GM12878 (cell line): ENCODE measurements at regions not wholly inside any gene's neighbourhood (a gene's known extent, or its start where the extent isn't known, plus 50 kb on each side); places are given as distances from the start of the nearest gene placed in this dataset.

Source experiments
- ATAC-seq: fragments of 200-7000 bp; cut with Tn5 transposase; 3 replicates; pipeline ENCODE4 v1.9.1; 2020; ENCODE audit warnings: mild to moderate bottlenecking, moderate library complexity
- BruUV-seq: library from RNA; stranded (reverse); fragments of 400-500 nt; replicated peaks from 2 replicates; lab custom pipeline; 2021; lab: Mats Ljungman, UMichigan
- CTCF ChIA-PET: fragments of 300-600 bp; sonication (Branson Sonifier 250); formaldehyde crosslinking; extraction: SDS; loops from one replicate; lab custom pipeline; 2021; ENCODE audit warnings: inconsistent platforms; lab: Yijun Ruan, JAX
- POLR2A ChIA-PET: fragments of 350-600 bp; formaldehyde crosslinking; extraction: SDS; loops from one replicate; lab custom pipeline; 2021; ENCODE audit warnings: inconsistent platforms; lab: Charles Lee
- RAD21 ChIA-PET: fragments of 300-600 bp; sonication (Branson Sonifier 250); formaldehyde crosslinking; loops from one replicate; lab custom pipeline; 2023; ENCODE audit warnings: antibody characterized with exemption; ENCODE audit not compliant: unreplicated experiment; lab: Charles Lee
- SMC1A ChIA-PET: fragments of 300-600 bp; sonication (Branson Sonifier 250); formaldehyde crosslinking; loops from one replicate; lab custom pipeline; 2023; ENCODE audit not compliant: unreplicated experiment, uncharacterized antibody; lab: Charles Lee
- DNase-seq: peaks from one replicate; pipeline ENCODE4 v3.0.0-alpha.2; 2011; ENCODE audit warnings: low read depth, low spot score
- FAIRE-seq: peaks from 3 replicates; lab custom pipeline; 2011; peaks lifted over from hg19 to GRCh38; lab: Jason Lieb, UNC
- H2AFZ ChIP-seq: 2 replicates; pipeline ENCODE4 v1.6.0; 2011; ENCODE audit warnings: low read depth, low read length, control low read depth; ENCODE audit not compliant: control insufficient read depth
- H3K27ac ChIP-seq: 2 replicates; pipeline ENCODE4 v1.5.1; 2011; ENCODE audit warnings: control low read depth; ENCODE audit not compliant: control insufficient read depth, insufficient read depth
- H3K27me3 ChIP-seq, 2 experiments: replicated peaks in 1 of 2; 2 replicates each; pipeline versions ENCODE4 v1.6.0 to v1.6.1; 2011; ENCODE audit warnings: low read length in 1 of 2; ENCODE audit not compliant: control insufficient read depth in 2 of 2, insufficient read depth in 2 of 2
- H3K36me3 ChIP-seq, 2 experiments: 2 replicates each; pipeline ENCODE4 v1.5.1; 2011; ENCODE audit warnings: low read length in 1 of 2; ENCODE audit not compliant: control insufficient read depth in 2 of 2, insufficient read depth in 2 of 2
- H3K4me1 ChIP-seq: 2 replicates; pipeline ENCODE4 v1.6.1; 2011; ENCODE audit warnings: mild to moderate bottlenecking, low read length, moderate library complexity, mixed read lengths; ENCODE audit not compliant: control insufficient read depth, insufficient read depth
- H3K4me2 ChIP-seq: 2 replicates; pipeline ENCODE4 v1.6.0; 2011; ENCODE audit warnings: control low read depth; ENCODE audit not compliant: control insufficient read depth, insufficient read depth
- H3K4me3 ChIP-seq: fragments of 200-600 bp; sonication (generic); 2 replicates; pipeline ENCODE4 v1.5.1; 2016
- H3K79me2 ChIP-seq: 2 replicates; pipeline ENCODE4 v1.6.0; 2011; ENCODE audit warnings: low read length; ENCODE audit not compliant: control insufficient read depth, insufficient read depth
- H3K9ac ChIP-seq: 2 replicates; pipeline ENCODE4 v1.8.0; 2011; ENCODE audit warnings: low read length, control low read depth, mixed read lengths; ENCODE audit not compliant: control insufficient read depth, insufficient read depth
- H3K9me3 ChIP-seq: replicated peaks from 3 replicates; pipeline ENCODE4 v1.5.1; 2011; ENCODE audit warnings: mild to moderate bottlenecking, low read length; ENCODE audit not compliant: control insufficient read depth, insufficient read depth
- H4K20me1 ChIP-seq: 2 replicates; pipeline ENCODE4 v1.6.0; 2011; ENCODE audit not compliant: control insufficient read depth, insufficient read depth
- CHD2 ChIP-seq: IDR thresholded peaks from 2 replicates; pipeline ENCODE4 v1.6.1; 2011; ENCODE audit warnings: low read depth, low read length, improper control_type of control experiment, borderline replicate concordance
- FOS ChIP-seq: IDR thresholded peaks from 3 replicates; pipeline ENCODE4 v1.6.1; 2011; ENCODE audit warnings: borderline replicate concordance; ENCODE audit not compliant: insufficient read length; ENCODE audit errors: extremely low read depth
- PAX5 ChIP-seq: IDR thresholded peaks from 2 replicates; pipeline ENCODE4 v1.6.1; 2011; ENCODE audit warnings: low read depth, low read length, borderline replicate concordance
- SUPT20H ChIP-seq: IDR thresholded peaks from 2 replicates; pipeline ENCODE4 v1.6.1; 2011; ENCODE audit warnings: low read depth, mild to moderate bottlenecking, low read length, moderate library complexity, borderline replicate concordance; ENCODE audit not compliant: control insufficient read depth
- SUZ12 ChIP-seq: fragments of 200-600 bp; sonication (generic); IDR thresholded peaks from one replicate; pipeline ENCODE4 v1.6.1; 2018; ENCODE audit warnings: antibody characterized with exemption, mild to moderate bottlenecking; ENCODE audit not compliant: unreplicated experiment
- ZNF274 ChIP-seq: IDR thresholded peaks from one replicate; pipeline ENCODE4 v1.8.0; 2011; ENCODE audit not compliant: insufficient read length, insufficient read depth
- ZNF622 ChIP-seq: fragments of 450-650 bp; IDR thresholded peaks from 2 replicates; pipeline ENCODE4 v1.6.1; 2017; ENCODE audit warnings: mild to moderate bottlenecking, inconsistent platforms
- in situ Hi-C: fragments of 300-500 bp; cut with MboI; formaldehyde crosslinking; loops from 9 replicates; pipeline ENCODE4 v1.14.3; 2018; ENCODE audit warnings: mixed read lengths
- intact Hi-C: fragments of 100-400 bp; cut with micrococcal nuclease; formaldehyde crosslinking; loops from one replicate; pipeline ENCODE4 v1.14.2; 2022; ENCODE audit not compliant: unreplicated experiment
- TF ChIP-seq, protein P1 (sequence below): fragments of 450-650 bp; IDR thresholded peaks from 2 replicates; pipeline ENCODE4 v1.6.1; 2016; ENCODE audit warnings: mild to moderate bottlenecking

DNA sequence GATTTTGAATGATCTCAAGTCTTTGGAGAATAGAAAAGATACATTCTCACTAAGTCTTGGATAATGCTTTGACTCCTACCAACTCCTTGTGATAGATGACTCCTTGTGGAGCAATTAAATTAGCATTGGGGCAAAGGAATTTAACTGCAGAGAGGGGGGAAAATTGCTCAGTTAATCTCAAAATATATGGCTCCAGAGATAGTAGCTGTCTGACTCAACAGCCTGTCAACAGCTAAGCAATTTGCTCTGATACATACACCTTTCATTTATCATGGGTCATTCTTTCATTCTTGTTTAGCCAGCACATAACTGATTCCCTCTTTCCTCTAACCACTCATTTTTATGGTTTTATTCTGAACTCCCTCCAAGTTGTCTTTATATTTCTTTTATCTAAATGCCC, 225.6 kb upstream of the OBI1 start:
- in situ Hi-C loops: no loop called here
- BruUV-seq: no TSS peak
- no peaks in the 10 kb centered on the region for H3K9me3 ChIP-seq
- ChIA-PET RAD21 (interaction anchor here (0.7 to 1.4 kb wide), 2 partner anchors 173 to 745 kb away, joined by 3 read pairs; no protein-coding TSS in a partner anchor), POLR2A (no interaction called here), SMC1A (interaction anchor here (1.3 kb wide), 1 partner anchor 167 kb away, joined by 3 read pairs; no protein-coding TSS in a partner anchor), CTCF (interaction anchor here (1.0 to 1.4 kb wide), 2 partner anchors 16 to 18 kb away, joined by 3 read pairs; no protein-coding TSS in a partner anchor)
- no peak overlapping the region for H3K4me3 ChIP-seq
- no peak for FAIRE-seq
- no peak overlapping the region for H2AFZ ChIP-seq
- no peaks in the 10 kb centered on the region for H3K27me3 ChIP-seq
- no peaks in the 10 kb centered on the region for H3K79me2 ChIP-seq
- no peak overlapping the region for H3K9ac ChIP-seq
- H3K4me2 ChIP-seq: no peak overlapping the region
- H3K27ac ChIP-seq: no peak overlapping the region
- no peaks in the 10 kb centered on the region for H3K36me3 ChIP-seq
- no peaks in the 10 kb centered on the region for H3K4me1 ChIP-seq
- no peak for ATAC-seq
- no peak for DNase-seq
- H4K20me1 ChIP-seq: no peaks in the 10 kb centered on the region
- TF ChIP-seq SUPT20H (no peak), ZNF622 (no peak), FOS (no peak), ZNF274 (no peak), PAX5 (no peak), SUZ12 (no peak), CHD2 (no peak)
- TF ChIP-seq, protein P1, sequence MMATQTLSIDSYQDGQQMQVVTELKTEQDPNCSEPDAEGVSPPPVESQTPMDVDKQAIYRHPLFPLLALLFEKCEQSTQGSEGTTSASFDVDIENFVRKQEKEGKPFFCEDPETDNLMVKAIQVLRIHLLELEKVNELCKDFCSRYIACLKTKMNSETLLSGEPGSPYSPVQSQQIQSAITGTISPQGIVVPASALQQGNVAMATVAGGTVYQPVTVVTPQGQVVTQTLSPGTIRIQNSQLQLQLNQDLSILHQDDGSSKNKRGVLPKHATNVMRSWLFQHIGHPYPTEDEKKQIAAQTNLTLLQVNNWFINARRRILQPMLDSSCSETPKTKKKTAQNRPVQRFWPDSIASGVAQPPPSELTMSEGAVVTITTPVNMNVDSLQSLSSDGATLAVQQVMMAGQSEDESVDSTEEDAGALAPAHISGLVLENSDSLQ: no peak
- TF ChIP-seq, all 136 proteins: peak for 0
- intact Hi-C loops: no loop called here
